DOHH2 (cell line): ENCODE measurements at regions not wholly inside any gene's neighbourhood (a gene's known extent, or its start where the extent isn't known, plus 50 kb on each side); places are given as distances from the start of the nearest gene placed in this dataset.

Experiments
- H3F3A ChIP-seq: fragments of 200-600 bp; sonication (generic), shearing (Covaris generic); 2 replicates; pipeline ENCODE4 v1.6.0; 2016; ENCODE audit warnings: antibody characterized with exemption, mild to moderate bottlenecking; ENCODE audit not compliant: control insufficient read depth, insufficient read depth
- H3K27ac ChIP-seq: fragments of 200-600 bp; sonication (generic); 2 replicates; pipeline ENCODE4 v1.5.1; 2014; ENCODE audit warnings: low read depth, mild to moderate bottlenecking, low read length, moderate library complexity
- H3K27me3 ChIP-seq: fragments of 200-600 bp; sonication (generic); 2 replicates; pipeline ENCODE4 v1.6.1; 2014; ENCODE audit warnings: mild to moderate bottlenecking, low read length, mixed read lengths; ENCODE audit not compliant: control insufficient read depth
- H3K36me3 ChIP-seq: fragments of 200-600 bp; sonication (generic); 2 replicates; pipeline ENCODE4 v1.6.1; 2014; ENCODE audit warnings: mild to moderate bottlenecking, low read length, moderate library complexity, mixed read lengths; ENCODE audit not compliant: control insufficient read depth
- H3K4me1 ChIP-seq: fragments of 200-600 bp; sonication (generic); 2 replicates; pipeline ENCODE4 v1.6.1; 2014; ENCODE audit warnings: mild to moderate bottlenecking, low read length, mixed read lengths; ENCODE audit not compliant: control insufficient read depth
- H3K4me2 ChIP-seq: fragments of 200-600 bp; sonication (generic); 2 replicates; pipeline ENCODE4 v1.6.0; 2014; ENCODE audit warnings: mild to moderate bottlenecking, low read length, moderate library complexity
- H3K4me3 ChIP-seq: fragments of 200-600 bp; sonication (generic); 2 replicates; pipeline ENCODE4 v1.5.1; 2014; ENCODE audit warnings: mild to moderate bottlenecking, low read length, mixed read lengths
- H3K79me2 ChIP-seq: fragments of 200-600 bp; sonication (generic); 2 replicates; pipeline ENCODE4 v1.6.1; 2014; ENCODE audit warnings: mild to moderate bottlenecking, low read length, mixed read lengths; ENCODE audit not compliant: control insufficient read depth
- H3K9me2 ChIP-seq: fragments of 200-600 bp; sonication (generic); replicated peaks from 2 replicates; pipeline ENCODE4 v1.6.1; 2014; ENCODE audit warnings: mild to moderate bottlenecking, low read length, mixed read lengths; ENCODE audit not compliant: control insufficient read depth
- H3K9me3 ChIP-seq: fragments of 200-600 bp; sonication (generic); 2 replicates; pipeline ENCODE4 v1.6.1; 2014; ENCODE audit warnings: antibody characterized with exemption, low read length, mixed read lengths; ENCODE audit not compliant: control insufficient read depth, insufficient read depth
- H4K20me1 ChIP-seq: fragments of 200-600 bp; sonication (generic); 2 replicates; pipeline ENCODE4 v1.6.0; 2014; ENCODE audit warnings: low read depth, mild to moderate bottlenecking, antibody characterized with exemption, low read length, moderate library complexity; ENCODE audit not compliant: control insufficient read depth, insufficient read depth
- CTCF ChIP-seq: fragments of 200-600 bp; sonication (generic); IDR thresholded peaks from one replicate; pipeline ENCODE4 v1.5.1; 2014; ENCODE audit warnings: antibody characterized with exemption, mild to moderate bottlenecking, low read depth, low read length; ENCODE audit not compliant: poor library complexity, severe bottlenecking
- EZH2phosphoT487 ChIP-seq: fragments of 200-600 bp; sonication (generic); IDR thresholded peaks from 2 replicates; pipeline ENCODE4 v1.6.1; 2017; ENCODE audit warnings: borderline replicate concordance, mild to moderate bottlenecking, antibody characterized with exemption, low read length, moderate library complexity, mixed read lengths

DNA sequence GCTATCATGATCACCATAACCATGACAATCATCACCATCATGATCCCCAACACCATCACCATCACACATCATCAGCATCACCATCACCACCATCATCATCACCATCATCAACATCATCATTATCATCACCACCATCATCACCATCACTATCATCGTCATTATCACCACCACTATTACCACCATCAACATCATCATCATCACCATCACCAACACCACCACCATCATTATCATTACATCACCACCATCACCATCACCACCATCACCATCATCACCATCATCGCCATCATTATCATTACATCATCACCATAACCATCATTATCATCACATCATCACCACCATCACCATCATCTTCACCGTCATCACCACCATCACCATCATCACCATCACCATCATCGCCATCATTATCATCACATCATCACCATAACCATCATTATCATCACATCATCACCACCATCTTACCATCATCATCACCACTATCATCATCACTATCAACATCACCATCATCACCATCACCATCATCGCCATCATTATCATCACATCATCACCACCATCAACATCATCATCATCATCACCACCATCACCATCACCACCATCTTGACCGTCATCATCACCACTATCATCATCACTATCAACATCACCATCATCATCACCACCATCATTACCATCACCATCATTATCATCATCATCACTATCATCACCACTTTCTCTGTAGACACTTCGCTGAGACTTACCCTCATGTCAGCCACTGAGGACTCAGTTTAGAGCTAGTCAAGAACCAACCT lies 366.0 kb downstream of the C16orf95 start:
- no peak overlapping the region for H3K4me3 ChIP-seq
- no peaks in the 10 kb centered on the region for H3K9me3 ChIP-seq
- no peaks in the 10 kb centered on the region for H3K79me2 ChIP-seq
- H3F3A ChIP-seq, result no peaks in the 10 kb centered on the region
- H3K4me2 ChIP-seq, result no peak overlapping the region
- H3K36me3 ChIP-seq, result no peaks in the 10 kb centered on the region
- no peaks in the 10 kb centered on the region for H4K20me1 ChIP-seq
- no peaks in the 10 kb centered on the region for H3K9me2 ChIP-seq
- TF ChIP-seq EZH2phosphoT487 (no peak), CTCF (no peak)
- no peaks in the 10 kb centered on the region for H3K27me3 ChIP-seq
- no peak overlapping the region for H3K27ac ChIP-seq
- no peaks in the 10 kb centered on the region for H3K4me1 ChIP-seq

DNA sequence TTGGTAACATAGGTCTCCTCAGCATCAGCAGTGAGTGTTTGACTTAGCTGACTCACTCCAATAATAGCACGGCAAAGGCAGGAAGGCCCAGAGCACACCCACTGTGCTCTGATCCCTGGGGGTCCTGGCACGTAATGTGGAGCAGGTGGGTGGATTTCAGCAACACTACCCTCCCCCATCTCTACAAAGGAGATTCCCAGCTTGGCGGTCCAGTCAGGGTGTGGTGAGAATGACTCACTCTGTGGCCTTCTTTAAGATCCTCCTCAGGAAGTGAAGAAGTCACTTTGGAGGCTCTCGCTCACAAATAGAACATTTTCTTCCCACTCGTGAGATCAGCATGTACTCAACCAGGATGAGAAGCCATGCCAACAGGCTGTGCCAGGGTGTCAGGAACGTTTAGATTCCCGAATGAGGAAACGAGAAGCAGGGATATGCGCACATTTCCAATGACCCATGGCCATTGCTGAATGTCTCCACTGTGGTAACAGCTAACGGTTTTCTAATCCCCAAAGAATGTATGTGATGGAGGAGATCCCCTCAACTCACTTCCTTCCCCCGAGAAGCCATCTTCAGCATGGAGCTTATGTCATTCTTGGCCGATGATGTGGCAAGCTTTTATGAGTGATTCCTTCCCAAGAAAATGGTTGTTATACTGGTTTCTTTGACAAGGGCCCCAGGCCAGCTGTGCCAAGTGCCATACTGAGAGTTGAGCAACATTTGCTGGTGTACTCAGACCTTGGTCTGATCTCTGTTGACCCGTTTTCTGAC lies 365.2 kb downstream of the C16orf95 start:
- Histone ChIP-seq H3K9me2 (no peaks in the 10 kb centered on the region), H3K4me1 (no peaks in the 10 kb centered on the region), H3K4me3 (no peak overlapping the region), H3K27me3 (no peaks in the 10 kb centered on the region), H4K20me1 (no peaks in the 10 kb centered on the region), H3K9me3 (no peaks in the 10 kb centered on the region), H3K36me3 (no peaks in the 10 kb centered on the region), H3K27ac (no peak overlapping the region), H3K79me2 (no peaks in the 10 kb centered on the region), H3K4me2 (no peak overlapping the region), H3F3A (no peaks in the 10 kb centered on the region)
- no peak for TF ChIP-seq CTCF

- Histone ChIP-seq H3K36me3 (no peaks in the 10 kb centered on the region), H3K4me3 (no peak overlapping the region), H3K4me2 (no peak overlapping the region), H4K20me1 (no peaks in the 10 kb centered on the region), H3K27me3 (no peaks in the 10 kb centered on the region), H3F3A (no peaks in the 10 kb centered on the region), H3K79me2 (no peaks in the 10 kb centered on the region), H3K4me1 (no peaks in the 10 kb centered on the region), H3K27ac (no peak overlapping the region), H3K9me2 (no peaks in the 10 kb centered on the region), H3K9me3 (no peaks in the 10 kb centered on the region)
- TF ChIP-seq EZH2phosphoT487 (no peak), CTCF (no peak)
Observed at GRCh38 chr16:86952769-86953168, 364.4 kb downstream of the C16orf95 start.
